ENCODE measurements at regions not wholly inside any gene's neighbourhood (a gene's known extent, or its start where the extent isn't known, plus 50 kb on each side); places are given as distances from the start of the nearest gene placed in this dataset.
A peak's percentile ranks its signal among the peaks of the same experiment; 100 is the strongest.
"Not testable (repeated sequence)": the region's sequence is repeated elsewhere in the genome, so short reads cannot be mapped to it uniquely, and the experiment has no call there.

GRCh38 chr15:96187341-96188305 lies 142.9 kb upstream of the NR2F2 start:
- no peak for FAIRE-seq
- TF ChIP-seq CTCF (IDR thresholded peaks at IDR 0.05; ENCODE audit: insufficient read depth, low read length, severe bottlenecking) = no peak

DNA sequence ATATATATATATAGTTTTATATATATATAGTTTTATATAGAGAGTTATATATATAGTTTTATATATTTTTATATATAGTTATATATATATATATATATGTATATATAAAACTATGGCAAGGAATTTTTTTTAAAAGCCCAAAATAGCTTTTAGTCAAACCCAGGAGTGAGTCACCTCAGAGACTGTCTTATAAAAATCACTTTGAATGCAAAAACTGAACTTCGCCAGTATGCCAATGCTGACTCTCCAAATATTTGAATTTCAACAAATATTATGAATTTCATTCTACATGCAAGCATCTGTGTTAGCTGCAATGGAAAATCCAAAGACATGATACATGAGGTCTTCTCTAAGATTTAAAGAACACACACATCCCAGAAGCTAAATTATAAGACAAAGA lies 132.8 kb upstream of the NR2F2 start:
- no peak for TF ChIP-seq CTCF (IDR thresholded peaks at IDR 0.05; ENCODE audit: insufficient read depth, low read length, severe bottlenecking)
- FAIRE-seq = no peak
- H3K4me3 ChIP-seq (ENCODE audit: low read depth, low read length) = no peak overlapping the region

More at GRCh38 chr15:96187341-96188305, 142.9 kb upstream of the NR2F2 start:
- Histone ChIP-seq H3K4me3 (ENCODE audit: low read depth, low read length) (no peak overlapping the region), H3K27me3 (ENCODE audit: control insufficient read depth, insufficient read depth, low read length) (no peaks in the 10 kb centered on the region), H3K36me3 (ENCODE audit: control insufficient read depth, insufficient read depth, low read length) (no peaks in the 10 kb centered on the region)
- no peak for DNase-seq (ENCODE audit: low read depth)

GRCh38 chr15:96199111-96199510 lies 131.4 kb upstream of the NR2F2 start:
- Histone ChIP-seq H3K27me3 (ENCODE audit: control insufficient read depth, insufficient read depth, low read length) (no peaks in the 10 kb centered on the region), H3K36me3 (ENCODE audit: control insufficient read depth, insufficient read depth, low read length) (no peaks in the 10 kb centered on the region), H3K4me3 (ENCODE audit: low read depth, low read length) (no peak overlapping the region)
- no peak for FAIRE-seq
- no peak for TF ChIP-seq CTCF (IDR thresholded peaks at IDR 0.05; ENCODE audit: insufficient read depth, low read length, severe bottlenecking)
- no peak for DNase-seq (ENCODE audit: low read depth)

More for the DNA sequence above, 132.8 kb upstream of the NR2F2 start:
- no peak for DNase-seq (ENCODE audit: low read depth)
- Histone ChIP-seq H3K36me3 (ENCODE audit: control insufficient read depth, insufficient read depth, low read length) (no peaks in the 10 kb centered on the region), H3K27me3 (ENCODE audit: control insufficient read depth, insufficient read depth, low read length) (no peaks in the 10 kb centered on the region)

DNA sequence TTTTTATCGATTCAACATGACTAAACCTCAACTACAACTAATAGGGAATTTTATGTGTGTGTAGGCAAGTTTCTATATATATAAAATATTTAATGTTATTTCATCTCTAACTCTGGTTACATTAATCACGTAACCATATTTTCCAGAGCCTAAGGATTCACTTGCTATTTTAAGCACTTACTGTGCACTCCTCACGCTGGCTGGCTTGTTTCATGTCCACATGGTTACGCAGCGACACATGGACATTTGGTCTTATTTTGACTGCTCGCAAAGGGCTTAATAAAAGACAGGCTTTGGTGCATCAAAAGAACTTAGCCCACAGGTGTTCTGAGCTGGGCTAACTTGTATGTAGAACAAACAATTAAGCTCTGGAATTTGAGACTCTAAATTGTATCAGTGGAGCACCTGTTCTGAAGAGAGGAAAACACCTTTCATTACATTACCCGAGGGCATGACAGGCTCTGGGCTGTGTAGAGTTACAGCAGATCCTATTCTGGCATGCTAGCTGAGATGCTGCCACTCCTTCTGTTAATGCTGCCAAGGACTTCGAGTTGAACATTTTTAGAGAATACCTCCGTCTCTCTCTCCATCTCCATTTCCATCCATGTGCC lies 130.0 kb upstream of the NR2F2 start:
- Histone ChIP-seq H3K36me3 (ENCODE audit: control insufficient read depth, insufficient read depth, low read length) (no peaks in the 10 kb centered on the region), H3K27me3 (ENCODE audit: control insufficient read depth, insufficient read depth, low read length) (no peaks in the 10 kb centered on the region), H3K4me3 (ENCODE audit: low read depth, low read length) (no peak overlapping the region)
- FAIRE-seq = peak; percentile 18
- DNase-seq (ENCODE audit: low read depth) = no peak
- TF ChIP-seq CTCF (IDR thresholded peaks at IDR 0.05; ENCODE audit: insufficient read depth, low read length, severe bottlenecking) = no peak

DNA sequence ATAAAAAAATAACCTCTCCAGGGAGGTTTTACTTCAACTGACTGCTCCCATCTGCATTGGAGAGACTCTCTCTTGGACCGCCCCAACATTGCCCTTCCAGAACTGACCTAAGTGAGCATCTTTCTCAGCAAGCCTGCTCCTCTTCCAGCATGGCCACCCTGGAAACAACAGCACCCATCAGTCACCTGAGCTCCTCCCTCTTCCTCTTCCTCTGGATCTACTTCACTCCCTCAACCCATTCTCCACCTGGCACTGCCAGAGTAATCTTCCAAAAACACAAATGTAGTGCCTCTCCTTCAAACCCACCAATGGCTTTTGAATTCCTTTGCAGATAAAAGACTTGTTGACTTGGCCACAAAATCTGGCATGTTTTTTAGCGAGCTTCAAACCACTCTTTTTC lies 128.8 kb upstream of the NR2F2 start:
- DNase-seq (ENCODE audit: low read depth) (no peak), FAIRE-seq (no peak)
- no peak overlapping the region for H3K4me3 ChIP-seq (ENCODE audit: low read depth, low read length)
- H3K36me3 ChIP-seq (ENCODE audit: control insufficient read depth, insufficient read depth, low read length) = no peaks in the 10 kb centered on the region
- TF ChIP-seq CTCF (IDR thresholded peaks at IDR 0.05; ENCODE audit: insufficient read depth, low read length, severe bottlenecking) = no peak
- no peaks in the 10 kb centered on the region for H3K27me3 ChIP-seq (ENCODE audit: control insufficient read depth, insufficient read depth, low read length)

- not testable (repeated sequence) for DNase-seq (ENCODE audit: low read depth); H3K36me3 ChIP-seq (ENCODE audit: control insufficient read depth, insufficient read depth, low read length); FAIRE-seq; H3K4me3 ChIP-seq (ENCODE audit: low read depth, low read length); H3K27me3 ChIP-seq (ENCODE audit: control insufficient read depth, insufficient read depth, low read length)
These were observed 124.9 kb upstream of the NR2F2 start for GRCh38 chr15:96205588-96205987.
